Bronchial epithelial cell (primary cell): ENCODE measurements at regions not wholly inside any gene's neighbourhood (a gene's known extent, or its start where the extent isn't known, plus 50 kb on each side); places are given as distances from the start of the nearest gene placed in this dataset.
A peak's percentile ranks its signal among the peaks of the same experiment; 100 is the strongest.

Experiments
- DNase-seq: peaks from one replicate; pipeline ENCODE4 v3.0.0-alpha.2; 2010; ENCODE audit warnings: low read depth
- FAIRE-seq: peaks from 2 replicates; lab custom pipeline; 2011; peaks lifted over from hg19 to GRCh38; lab: Jason Lieb, UNC
- H3K27me3 ChIP-seq: 2 replicates; pipeline ENCODE4 v1.5.1; 2011; ENCODE audit warnings: low read length; ENCODE audit not compliant: control insufficient read depth, insufficient read depth
- H3K36me3 ChIP-seq: 2 replicates; pipeline ENCODE4 v1.5.1; 2011; ENCODE audit warnings: low read length; ENCODE audit not compliant: control insufficient read depth, insufficient read depth
- H3K4me3 ChIP-seq: 2 replicates; pipeline ENCODE4 v1.5.1; 2011; ENCODE audit warnings: mild to moderate bottlenecking, low read depth, low read length, control low read depth
- TF ChIP-seq, protein P1 (sequence below): IDR thresholded peaks from 2 replicates; pipeline ENCODE4 v1.5.1; 2011; ENCODE audit warnings: mild to moderate bottlenecking, moderate library complexity, low read length, control low read depth, inconsistent platforms; ENCODE audit not compliant: insufficient read depth, severe bottlenecking

DNA sequence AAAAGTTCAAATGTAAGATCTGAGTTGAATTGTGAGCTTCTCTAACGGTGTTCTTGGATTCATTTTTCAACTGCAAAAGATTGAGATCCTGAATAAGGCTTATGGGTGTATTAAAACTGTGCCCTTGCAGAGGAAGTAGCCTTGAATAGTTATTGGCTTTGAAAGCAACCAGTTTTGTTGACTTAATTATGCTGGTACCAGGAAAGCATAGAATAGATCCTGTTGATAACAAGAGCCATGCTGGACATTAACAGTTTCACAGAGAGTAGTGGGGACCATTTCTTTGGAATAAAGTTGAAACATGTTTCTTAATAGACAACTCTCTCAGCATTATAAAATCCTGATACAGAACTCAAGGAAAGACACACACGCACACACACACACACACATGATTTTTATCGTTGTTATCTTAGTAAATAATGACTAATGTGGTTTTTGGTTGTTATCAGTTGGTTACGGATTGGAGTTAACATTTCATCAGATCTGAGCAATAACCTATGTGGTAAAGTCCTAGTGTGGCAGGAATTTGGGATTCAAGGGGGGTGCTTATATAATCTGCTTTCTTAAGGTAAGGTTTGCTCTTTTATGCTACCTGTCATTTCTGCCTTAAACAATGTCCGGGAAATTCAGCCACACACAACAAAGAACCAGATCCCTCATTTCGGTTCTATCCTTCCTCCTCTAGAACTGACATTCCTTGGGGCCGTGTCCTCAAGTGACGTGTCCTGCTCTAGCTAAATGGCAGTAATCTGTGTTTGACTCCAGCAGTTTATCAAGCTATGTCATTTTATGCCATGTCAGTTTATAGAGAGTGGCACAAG, 330.9 kb downstream of the CHRM3 start:
- H3K27me3 ChIP-seq: no peaks in the 10 kb centered on the region
- no peak overlapping the region for H3K4me3 ChIP-seq
- TF ChIP-seq, protein P1, sequence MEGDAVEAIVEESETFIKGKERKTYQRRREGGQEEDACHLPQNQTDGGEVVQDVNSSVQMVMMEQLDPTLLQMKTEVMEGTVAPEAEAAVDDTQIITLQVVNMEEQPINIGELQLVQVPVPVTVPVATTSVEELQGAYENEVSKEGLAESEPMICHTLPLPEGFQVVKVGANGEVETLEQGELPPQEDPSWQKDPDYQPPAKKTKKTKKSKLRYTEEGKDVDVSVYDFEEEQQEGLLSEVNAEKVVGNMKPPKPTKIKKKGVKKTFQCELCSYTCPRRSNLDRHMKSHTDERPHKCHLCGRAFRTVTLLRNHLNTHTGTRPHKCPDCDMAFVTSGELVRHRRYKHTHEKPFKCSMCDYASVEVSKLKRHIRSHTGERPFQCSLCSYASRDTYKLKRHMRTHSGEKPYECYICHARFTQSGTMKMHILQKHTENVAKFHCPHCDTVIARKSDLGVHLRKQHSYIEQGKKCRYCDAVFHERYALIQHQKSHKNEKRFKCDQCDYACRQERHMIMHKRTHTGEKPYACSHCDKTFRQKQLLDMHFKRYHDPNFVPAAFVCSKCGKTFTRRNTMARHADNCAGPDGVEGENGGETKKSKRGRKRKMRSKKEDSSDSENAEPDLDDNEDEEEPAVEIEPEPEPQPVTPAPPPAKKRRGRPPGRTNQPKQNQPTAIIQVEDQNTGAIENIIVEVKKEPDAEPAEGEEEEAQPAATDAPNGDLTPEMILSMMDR: no peak
- DNase-seq (peak; percentile 7), FAIRE-seq (no peak)
- no peaks in the 10 kb centered on the region for H3K36me3 ChIP-seq

DNA sequence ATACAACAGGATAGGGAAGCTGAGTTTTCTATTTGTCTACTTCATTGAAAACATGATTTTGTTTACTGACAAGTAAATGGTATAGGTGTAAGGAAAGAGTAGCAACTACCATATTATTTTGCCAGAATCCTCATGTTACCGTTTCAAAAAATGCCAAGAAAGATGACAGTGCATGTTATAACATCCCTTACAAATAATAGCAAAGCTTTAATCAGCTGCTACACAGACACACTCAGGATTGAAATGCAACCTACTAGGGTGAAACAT, 331.5 kb downstream of the CHRM3 start:
- TF ChIP-seq, protein P1: no peak
- DNase-seq (no peak), FAIRE-seq (no peak)
- no peak overlapping the region for H3K4me3 ChIP-seq
- no peaks in the 10 kb centered on the region for H3K36me3 ChIP-seq
- no peaks in the 10 kb centered on the region for H3K27me3 ChIP-seq

- Histone ChIP-seq H3K4me3 (no peak overlapping the region), H3K36me3 (no peaks in the 10 kb centered on the region), H3K27me3 (no peaks in the 10 kb centered on the region)
- TF ChIP-seq, protein P1: no peak
- FAIRE-seq: no peak
- no peak for DNase-seq
These were observed 332.2 kb downstream of the CHRM3 start for GRCh38 chr1:239718571-239718970.

DNA sequence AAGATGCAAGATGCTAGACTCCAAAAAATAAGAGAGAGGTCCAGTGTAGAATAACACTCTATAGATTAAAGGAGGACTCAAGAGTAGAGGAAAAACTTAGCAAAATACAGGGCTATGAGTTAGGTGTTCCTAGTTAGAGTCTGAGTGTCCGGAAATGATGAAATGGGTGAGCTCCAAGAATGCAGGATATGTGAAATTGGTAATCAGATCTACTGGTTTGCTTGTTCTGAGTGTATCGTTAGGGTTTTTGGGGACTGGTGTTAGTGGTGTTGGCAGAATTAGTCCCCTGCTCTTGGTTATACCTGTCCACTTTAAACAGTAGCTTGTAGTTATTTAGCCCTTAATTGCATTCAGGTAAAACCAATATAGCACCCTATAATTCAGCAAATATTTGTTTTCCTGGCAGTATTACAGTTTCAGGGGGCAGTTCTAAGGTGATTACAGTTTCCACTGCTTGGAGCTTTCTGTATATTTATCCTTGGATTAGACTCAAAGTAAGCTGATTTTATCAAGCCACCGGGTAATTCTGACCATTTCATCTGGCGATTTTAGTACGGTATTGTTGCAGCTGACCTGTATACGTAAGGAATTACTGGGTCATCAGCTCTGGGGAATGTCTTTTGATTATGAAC, 332.7 kb downstream of the CHRM3 start:
- H3K36me3 ChIP-seq: no peaks in the 10 kb centered on the region

DNA sequence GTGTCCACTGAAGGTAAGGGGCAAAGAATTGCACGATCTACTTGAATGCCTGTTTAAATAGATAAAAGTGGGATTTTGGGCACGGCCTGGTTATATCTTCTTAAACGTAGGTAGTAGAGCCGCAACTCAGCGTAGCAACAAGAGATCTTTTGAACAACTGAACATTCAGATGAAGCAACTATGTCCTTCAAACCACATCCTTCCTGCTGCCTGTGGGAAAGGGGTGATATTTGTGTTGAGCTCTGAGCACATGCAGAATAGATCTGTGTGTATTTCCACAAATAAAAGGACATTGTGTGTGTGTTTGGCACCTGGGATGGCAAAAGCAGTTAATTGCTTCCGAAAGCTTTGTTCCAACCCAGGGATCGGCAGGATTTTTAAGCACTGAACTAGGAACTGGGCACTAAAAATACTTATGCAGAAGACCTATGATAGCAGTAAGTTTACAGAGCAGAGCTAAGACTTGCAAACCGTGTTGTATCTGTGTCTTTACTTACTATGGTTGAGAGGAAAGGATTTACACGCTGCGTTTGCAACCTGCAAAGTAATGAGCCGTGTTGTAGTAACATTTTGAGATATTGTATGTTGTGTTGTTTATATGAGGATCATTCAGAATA, 333.4 kb downstream of the CHRM3 start:
- FAIRE-seq: no peak
- Histone ChIP-seq H3K4me3 (no peak overlapping the region), H3K36me3 (no peaks in the 10 kb centered on the region), H3K27me3 (no peaks in the 10 kb centered on the region)
- TF ChIP-seq, protein P1: no peak
- no peak for DNase-seq

More for the DNA sequence above, 332.7 kb downstream of the CHRM3 start:
- DNase-seq (no peak), FAIRE-seq (no peak)
- H3K27me3 ChIP-seq: no peaks in the 10 kb centered on the region
- no peak overlapping the region for H3K4me3 ChIP-seq
- TF ChIP-seq, protein P1: no peak
